IPS-11a (cell line): ENCODE measurements at regions not wholly inside any gene's neighbourhood (a gene's known extent, or its start where the extent isn't known, plus 50 kb on each side); places are given as distances from the start of the nearest gene placed in this dataset.
"Not testable (repeated sequence)": the region's sequence is repeated elsewhere in the genome, so short reads cannot be mapped to it uniquely, and the experiment has no call there.

Experiments
- H3K4me3 ChIP-seq: one replicate; pipeline ENCODE4 v1.5.1; 2013; ENCODE audit warnings: low read depth, low read length, control low read depth

DNA sequence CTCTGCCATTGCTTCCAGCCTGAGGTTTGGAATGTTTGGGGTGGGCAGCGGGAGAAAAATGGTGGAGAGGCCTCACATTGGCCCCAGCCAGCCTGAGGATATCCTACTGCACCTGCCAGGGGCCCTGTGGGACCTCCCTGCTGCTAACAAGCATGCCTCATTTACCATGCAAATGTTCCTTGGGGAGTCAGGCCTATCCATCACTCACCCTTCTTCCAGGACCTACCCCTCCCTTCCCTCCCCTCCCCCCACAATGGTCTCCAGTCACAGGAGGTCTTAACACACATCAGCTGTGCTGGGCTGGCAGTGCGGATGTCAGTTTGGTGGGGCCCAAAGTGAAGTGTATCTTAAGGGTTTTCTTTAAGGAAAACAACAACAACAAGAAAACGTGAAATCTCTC is 139.2 kb downstream of the SHOX start:
- H3K4me3 ChIP-seq = no peak overlapping the region

GRCh38 chrX:768596-768995 is 138.0 kb downstream of the SHOX start:
- no peak overlapping the region for H3K4me3 ChIP-seq

DNA sequence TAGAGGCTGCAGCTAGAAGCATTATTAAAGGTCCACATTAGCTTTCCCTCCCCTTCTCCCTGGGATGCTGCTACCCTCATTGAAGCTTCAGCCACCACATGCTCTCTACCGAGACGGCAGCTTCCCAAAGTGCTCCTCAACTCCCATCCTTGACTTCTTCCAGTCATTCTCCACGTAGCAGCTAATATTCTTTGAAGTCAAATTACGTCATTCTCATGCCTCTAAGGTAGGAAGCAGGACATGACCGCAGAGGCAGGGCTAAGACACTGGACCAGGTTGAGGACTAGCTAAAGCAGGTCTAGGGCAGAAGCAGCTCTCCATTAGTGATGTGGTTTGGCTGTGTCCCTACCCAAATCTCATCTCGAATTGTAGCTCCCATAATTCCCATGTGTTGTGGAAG is 128.3 kb downstream of the SHOX start:
- no peak overlapping the region for H3K4me3 ChIP-seq

GRCh38 chrX:750812-751211 is 120.2 kb downstream of the SHOX start:
- no peak overlapping the region for H3K4me3 ChIP-seq

- no peak overlapping the region for H3K4me3 ChIP-seq
Measured at GRCh38 chrX:750263-750662, 119.7 kb downstream of the SHOX start.

DNA sequence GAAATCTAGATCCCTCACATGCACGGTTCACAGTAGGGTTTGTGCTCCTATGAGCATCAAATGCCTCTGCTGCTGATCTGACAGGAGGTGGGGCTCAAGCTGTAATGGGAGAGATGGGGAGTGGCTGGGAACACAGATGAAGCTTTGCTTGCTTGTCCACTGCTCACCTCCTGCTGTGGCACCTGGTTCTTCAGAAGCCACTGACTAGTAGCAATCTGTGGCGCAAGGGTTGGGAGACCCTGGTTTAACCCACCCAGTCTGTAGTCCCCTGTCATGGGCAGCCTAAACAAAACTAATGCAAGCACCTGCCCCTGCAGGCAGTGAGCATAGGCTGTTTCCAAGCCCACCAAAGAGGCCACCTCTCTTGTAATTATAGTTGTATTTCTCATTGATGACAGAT is 116.6 kb downstream of the SHOX start:
- H3K4me3 ChIP-seq = no peak overlapping the region

- no peak overlapping the region for H3K4me3 ChIP-seq
Measured at GRCh38 chrX:739611-740010, 109.0 kb downstream of the SHOX start.

DNA sequence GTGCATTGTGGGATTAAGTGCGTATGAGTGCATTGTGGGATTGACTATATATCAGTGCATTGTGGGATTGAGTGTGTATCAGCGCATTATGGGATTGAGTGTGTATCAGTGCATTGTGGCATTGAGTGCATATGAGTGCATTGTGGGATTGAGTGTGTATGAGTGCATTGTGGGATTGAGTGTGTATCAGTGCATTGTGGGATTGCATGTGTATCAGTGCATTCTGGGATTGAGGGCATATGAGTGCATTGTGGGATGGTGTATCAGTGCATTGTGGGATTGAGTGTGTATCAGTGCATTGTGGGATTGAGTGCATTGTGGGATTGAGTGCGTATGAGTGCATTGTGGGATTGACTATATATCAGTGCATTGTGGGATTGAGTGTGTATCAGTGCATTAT is 106.4 kb downstream of the SHOX start:
- H3K4me3 ChIP-seq = not testable (repeated sequence)

GRCh38 chrX:734362-734761 is 103.8 kb downstream of the SHOX start:
- H3K4me3 ChIP-seq = no peak overlapping the region

DNA sequence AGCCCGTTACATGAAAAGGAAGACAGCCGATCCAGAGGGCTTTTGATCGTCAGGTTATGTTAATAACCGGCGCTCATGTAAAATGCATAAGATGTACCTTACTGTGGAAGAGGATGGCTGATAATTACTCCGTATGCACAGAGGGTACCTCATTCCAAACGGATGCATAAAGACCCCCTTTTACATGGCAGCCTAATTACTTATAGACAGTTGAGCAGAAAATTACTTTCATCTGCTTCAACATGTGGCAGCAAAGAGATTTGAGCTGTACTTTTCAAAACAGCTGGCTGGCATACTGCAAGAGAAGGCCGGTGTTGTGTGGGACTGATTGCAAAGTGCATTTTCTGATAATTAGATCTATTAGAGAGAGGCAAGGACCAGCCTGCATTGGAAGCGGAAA is 103.4 kb downstream of the SHOX start:
- H3K4me3 ChIP-seq = no peak overlapping the region

DNA sequence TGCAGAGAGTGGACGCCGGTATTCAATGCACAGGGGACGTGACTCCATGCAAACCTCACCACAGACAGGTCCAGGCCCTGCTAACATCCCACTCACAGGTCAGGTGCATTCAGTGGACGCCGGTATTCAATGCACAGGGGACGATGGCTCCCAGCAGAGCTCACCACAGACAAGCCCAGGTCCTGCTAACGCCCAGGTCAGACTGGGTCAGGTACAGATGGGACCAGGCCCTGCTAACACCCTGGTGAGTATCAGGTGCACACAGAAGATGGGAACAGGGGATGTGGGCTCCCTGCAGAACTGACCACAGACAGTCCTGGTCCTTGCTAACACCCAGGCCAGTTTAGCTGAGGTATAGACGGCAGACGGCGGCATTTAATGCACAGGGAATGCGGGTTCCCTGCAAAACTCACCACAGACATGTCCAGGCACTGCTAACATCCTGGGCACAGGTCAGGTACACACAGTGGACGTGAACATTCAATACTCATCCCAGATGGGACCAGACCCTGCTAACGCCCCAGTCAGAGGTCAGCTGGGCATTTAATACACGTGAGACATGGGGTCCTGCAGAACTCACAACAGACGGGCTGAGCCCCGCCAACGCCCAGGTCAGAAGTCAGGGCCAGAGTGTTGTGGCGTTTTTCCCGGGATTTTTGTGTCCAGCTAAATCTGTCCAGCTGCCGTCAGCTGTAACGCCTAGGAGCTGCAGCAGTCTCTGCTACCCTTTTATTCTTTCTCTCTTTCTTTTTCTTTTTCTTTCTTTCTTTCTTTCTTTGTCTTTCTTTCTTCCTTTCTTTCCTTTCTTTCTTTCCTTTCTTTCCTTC is 99.2 kb downstream of the SHOX start:
- no peak overlapping the region for H3K4me3 ChIP-seq

DNA sequence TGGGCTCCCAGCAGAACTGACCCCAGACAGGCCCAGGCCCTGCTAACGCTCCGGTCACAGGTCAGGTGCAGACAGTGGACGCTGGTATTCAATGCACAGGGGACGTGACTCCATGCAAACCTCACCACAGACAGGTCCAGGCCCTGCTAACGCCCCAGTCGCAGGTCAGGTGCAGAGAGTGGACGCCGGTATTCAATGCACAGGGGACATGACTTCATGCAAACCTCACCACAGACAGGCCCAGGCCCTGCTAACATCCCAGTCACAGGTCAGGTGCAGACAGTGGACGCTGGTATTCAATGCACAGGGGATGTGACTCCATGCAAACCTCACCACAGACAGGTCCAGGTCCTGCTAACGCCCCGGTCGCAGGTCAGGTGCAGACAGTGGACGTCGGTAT is 98.5 kb downstream of the SHOX start:
- not testable (repeated sequence) for H3K4me3 ChIP-seq

GRCh38 chrX:728639-729038 is 98.0 kb downstream of the SHOX start:
- H3K4me3 ChIP-seq = not testable (repeated sequence)

DNA sequence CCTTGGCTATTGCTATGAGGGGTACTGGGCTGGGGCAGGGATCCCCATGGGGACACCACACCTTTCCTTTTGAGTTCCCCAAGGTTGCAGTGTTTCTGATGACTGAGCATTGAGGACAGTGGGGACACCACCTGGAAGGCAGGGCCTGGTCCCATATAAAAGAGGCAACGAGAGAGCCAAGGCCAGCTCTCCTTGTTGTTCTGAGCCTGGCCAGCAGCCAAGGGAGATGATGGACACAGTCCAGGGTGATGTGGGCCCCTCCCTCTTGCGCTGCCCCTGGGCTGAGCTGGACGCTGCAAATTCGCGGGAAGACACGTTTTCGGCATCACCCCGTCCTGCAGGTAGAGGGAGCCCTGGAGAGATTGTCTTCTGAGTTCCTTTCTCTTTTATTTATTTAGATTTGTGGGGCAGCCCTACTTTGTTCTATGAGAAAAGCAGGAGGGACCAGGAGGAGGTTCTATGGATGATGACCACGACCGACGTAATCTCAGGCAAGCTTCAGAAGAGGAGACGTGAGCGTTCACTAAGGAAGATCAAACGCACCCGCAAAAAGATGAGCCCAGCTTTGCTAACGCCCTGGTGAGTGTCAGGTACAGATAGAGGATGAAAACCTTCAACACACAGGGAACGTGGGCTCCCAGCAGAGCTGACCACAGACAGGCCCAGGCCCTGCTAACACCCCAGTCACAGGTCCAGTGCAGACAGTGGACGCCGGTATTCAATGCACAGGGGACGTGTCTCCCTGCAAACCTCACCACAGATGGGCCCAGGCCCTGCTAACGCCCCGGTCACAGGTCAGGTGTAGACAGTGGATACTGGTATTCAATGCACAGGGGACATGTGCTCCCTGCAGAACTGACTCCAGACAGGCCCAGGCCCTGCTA is 97.4 kb downstream of the SHOX start:
- H3K4me3 ChIP-seq = no peak overlapping the region

GRCh38 chrX:725971-726370 is 95.4 kb downstream of the SHOX start:
- H3K4me3 ChIP-seq = no peak overlapping the region

- H3K4me3 ChIP-seq = no peak overlapping the region
Measured at GRCh38 chrX:724256-724655, 93.7 kb downstream of the SHOX start.

GRCh38 chrX:723781-724180 is 93.2 kb downstream of the SHOX start:
- H3K4me3 ChIP-seq = no peak overlapping the region

GRCh38 chrX:721354-721753 is 90.8 kb downstream of the SHOX start:
- H3K4me3 ChIP-seq = no peak overlapping the region

DNA sequence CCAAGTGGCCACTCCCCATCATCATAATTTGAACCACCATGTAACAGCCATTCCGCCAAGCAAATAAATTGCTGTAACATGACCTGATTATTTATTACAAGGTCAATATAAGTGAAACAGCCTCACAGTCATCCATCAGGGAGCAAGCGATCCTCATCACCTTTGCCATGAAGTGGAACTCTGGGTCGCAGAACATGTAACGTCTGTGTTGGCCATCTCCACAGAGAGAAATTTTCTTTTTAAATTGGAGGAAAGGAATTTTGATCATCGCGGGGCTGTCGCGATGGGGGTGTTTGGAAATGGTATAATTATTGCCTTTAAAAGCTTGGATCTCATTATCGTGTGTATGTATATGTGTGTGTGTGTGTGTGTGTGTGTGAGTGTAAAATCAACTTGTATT is 90.2 kb downstream of the SHOX start:
- H3K4me3 ChIP-seq = no peak overlapping the region

GRCh38 chrX:720250-720649 is 89.7 kb downstream of the SHOX start:
- no peak overlapping the region for H3K4me3 ChIP-seq

GRCh38 chrX:716136-716535 is 85.5 kb downstream of the SHOX start:
- H3K4me3 ChIP-seq = no peak overlapping the region

DNA sequence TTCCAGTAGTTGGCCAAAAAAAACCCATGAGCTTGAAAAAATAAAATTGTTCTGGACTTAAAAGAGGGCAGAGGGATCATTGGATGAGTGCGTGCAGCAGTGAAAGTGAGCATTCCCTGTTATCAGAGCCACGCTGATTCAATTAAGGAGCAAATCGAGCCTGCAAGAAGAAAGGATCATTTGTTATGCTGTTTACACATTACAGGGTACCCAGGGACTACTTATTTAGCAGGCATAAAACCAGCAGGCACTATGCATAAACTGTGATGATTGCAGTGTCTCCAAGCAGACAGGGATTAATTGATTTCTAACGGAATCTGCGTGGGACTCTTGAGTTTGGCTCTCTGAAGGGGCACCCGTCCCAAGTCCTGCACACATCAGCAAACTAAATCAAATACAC is 83.5 kb downstream of the SHOX start:
- no peak overlapping the region for H3K4me3 ChIP-seq
